ENCODE measurements at regions not wholly inside any gene's neighbourhood (a gene's known extent, or its start where the extent isn't known, plus 50 kb on each side); places are given as distances from the start of the nearest gene placed in this dataset.

DNA sequence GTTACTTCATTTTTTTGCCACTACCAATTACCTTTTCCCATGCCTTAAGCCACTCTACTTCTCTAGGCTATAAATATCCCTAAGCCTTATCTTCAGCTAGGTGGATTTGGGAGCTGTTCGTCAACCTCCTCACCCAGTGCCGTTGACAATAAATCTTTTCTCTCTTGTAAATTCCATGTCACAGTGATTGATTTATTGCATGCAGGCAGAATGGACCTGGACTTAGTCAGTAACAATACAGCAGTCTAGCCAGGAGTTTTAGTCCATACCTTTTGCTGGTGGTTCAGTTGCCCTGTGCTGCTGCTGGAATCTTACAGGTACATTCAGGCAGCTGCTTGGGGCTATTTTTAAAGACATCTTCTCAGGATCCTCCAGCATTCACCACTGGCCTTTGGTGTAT is 350.5 kb upstream of the NRG3 start:
- TF ChIP-seq TCF7L2 (IDR thresholded peaks at IDR 0.05; ENCODE audit: low read depth, low read length) (no peak), CTCF (IDR thresholded peaks at IDR 0.05) (no peak)

Data from Panc1 (cell line).